Neural cell (in vitro differentiated cells): ENCODE measurements at regions not wholly inside any gene's neighbourhood (a gene's known extent, or its start where the extent isn't known, plus 50 kb on each side); places are given as distances from the start of the nearest gene placed in this dataset.

ENCODE experiments used
- H2AFZ ChIP-seq: fragments of 200-600, 300-800 bp; sonication (generic), shearing (Covaris generic); 2 replicates; pipeline ENCODE4 v1.6.0; 2014; ENCODE audit warnings: low read depth, mild to moderate bottlenecking, antibody characterized with exemption, low read length, moderate library complexity
- H3F3A ChIP-seq: fragments of 200-600 bp; shearing (Covaris generic); 2 replicates; pipeline ENCODE4 v1.6.1; 2016; ENCODE audit warnings: mild to moderate bottlenecking, moderate library complexity, mixed read lengths, antibody characterized with exemption, low read length; ENCODE audit not compliant: insufficient read depth, poor library complexity, severe bottlenecking
- H3K27ac ChIP-seq: fragments of 200-600, 300-800 bp; sonication (generic), shearing (Covaris generic); 2 replicates; pipeline ENCODE4 v1.5.1; 2014; ENCODE audit warnings: mild to moderate bottlenecking, low read length, moderate library complexity
- H3K27me3 ChIP-seq: fragments of 300-800, 200-600 bp; sonication (generic), shearing (Covaris generic); 2 replicates; pipeline ENCODE4 v1.6.0; 2014; ENCODE audit warnings: mild to moderate bottlenecking, low read depth, low read length, moderate library complexity; ENCODE audit not compliant: insufficient read depth
- H3K36me3 ChIP-seq: fragments of 300-800, 200-600 bp; sonication (generic), shearing (Covaris generic); 2 replicates; pipeline ENCODE4 v1.5.1; 2014; ENCODE audit warnings: mild to moderate bottlenecking, antibody characterized with exemption, low read length, moderate library complexity; ENCODE audit not compliant: insufficient read depth
- H3K4me2 ChIP-seq: fragments of 300-800, 200-600 bp; sonication (generic), shearing (Covaris generic); 2 replicates; pipeline ENCODE4 v1.6.0; 2014; ENCODE audit warnings: mild to moderate bottlenecking, low read length
- H3K4me3 ChIP-seq: fragments of 300-800, 200-600 bp; sonication (generic), shearing (Covaris generic); 2 replicates; pipeline ENCODE4 v1.5.1; 2014; ENCODE audit warnings: mild to moderate bottlenecking, low read length, moderate library complexity
- H3K79me2 ChIP-seq: fragments of 200-600 bp; shearing (Covaris generic); replicated peaks from 2 replicates; pipeline ENCODE4 v1.6.0; 2014; ENCODE audit warnings: mild to moderate bottlenecking, low read length, moderate library complexity; ENCODE audit not compliant: insufficient read depth
- H3K9ac ChIP-seq: fragments of 300-800, 200-600 bp; sonication (generic), shearing (Covaris generic); 2 replicates; pipeline ENCODE4 v1.6.1; 2016; ENCODE audit warnings: mild to moderate bottlenecking, low read length, mixed read lengths
- H3K9me2 ChIP-seq: fragments of 200-600 bp; shearing (Covaris generic); 2 replicates; pipeline ENCODE4 v1.6.1; 2016; ENCODE audit warnings: mild to moderate bottlenecking, low read length, mixed read lengths; ENCODE audit not compliant: insufficient read depth
- H3K9me3 ChIP-seq: fragments of 200-600, 300-800 bp; sonication (generic), shearing (Covaris generic); 2 replicates; pipeline ENCODE4 v1.6.1; 2016; ENCODE audit warnings: mild to moderate bottlenecking, mixed run types, low read length, moderate library complexity, mixed read lengths
- H4K20me1 ChIP-seq: fragments of 200-600 bp; shearing (Covaris generic); 2 replicates; pipeline ENCODE4 v1.6.1; 2016; ENCODE audit warnings: mild to moderate bottlenecking, mixed run types; ENCODE audit not compliant: insufficient read depth
- EP300 ChIP-seq: fragments of 450-650 bp; conservative IDR thresholded peaks from 2 replicates; pipeline ENCODE4 v1.6.1; 2014; ENCODE audit warnings: antibody characterized with exemption, mild to moderate bottlenecking, moderate library complexity; ENCODE audit not compliant: poor library complexity, severe bottlenecking
- EZH2 ChIP-seq: fragments of 200-600, 300-800 bp; shearing (Covaris generic), sonication (generic); IDR thresholded peaks from 2 replicates; pipeline ENCODE4 v1.6.1; 2014; ENCODE audit warnings: antibody characterized with exemption, low read length, borderline replicate concordance, mild to moderate bottlenecking; ENCODE audit not compliant: insufficient read depth, poor library complexity, severe bottlenecking
- MXI1 ChIP-seq: fragments of 450-650 bp; conservative IDR thresholded peaks from 2 replicates; pipeline ENCODE4 v1.6.1; 2014; ENCODE audit warnings: antibody characterized with exemption, mild to moderate bottlenecking; ENCODE audit not compliant: poor library complexity, severe bottlenecking
- POLR2AphosphoS5 ChIP-seq: IDR thresholded peaks from 2 replicates; pipeline ENCODE4 v1.6.1; 2012
- RAD21 ChIP-seq: fragments of 450-650 bp; conservative IDR thresholded peaks from 2 replicates; pipeline ENCODE4 v1.6.1; 2014; ENCODE audit warnings: antibody characterized with exemption, mild to moderate bottlenecking, moderate library complexity
- REST ChIP-seq: IDR thresholded peaks from 2 replicates; pipeline ENCODE4 v1.6.1; 2012; ENCODE audit warnings: borderline replicate concordance
- SMC3 ChIP-seq: fragments of 450-650 bp; conservative IDR thresholded peaks from 2 replicates; pipeline ENCODE4 v1.6.1; 2014; ENCODE audit warnings: antibody characterized with exemption, mild to moderate bottlenecking, moderate library complexity; ENCODE audit not compliant: poor library complexity
- TAF1 ChIP-seq: IDR thresholded peaks from 2 replicates; pipeline ENCODE4 v1.6.1; 2012; ENCODE audit warnings: low read depth
- TF ChIP-seq, protein P1 (sequence below): fragments of 450-650 bp; IDR thresholded peaks from 2 replicates; pipeline ENCODE4 v1.5.1; 2014; ENCODE audit warnings: antibody characterized with exemption, mild to moderate bottlenecking, moderate library complexity; ENCODE audit not compliant: poor library complexity, severe bottlenecking

DNA sequence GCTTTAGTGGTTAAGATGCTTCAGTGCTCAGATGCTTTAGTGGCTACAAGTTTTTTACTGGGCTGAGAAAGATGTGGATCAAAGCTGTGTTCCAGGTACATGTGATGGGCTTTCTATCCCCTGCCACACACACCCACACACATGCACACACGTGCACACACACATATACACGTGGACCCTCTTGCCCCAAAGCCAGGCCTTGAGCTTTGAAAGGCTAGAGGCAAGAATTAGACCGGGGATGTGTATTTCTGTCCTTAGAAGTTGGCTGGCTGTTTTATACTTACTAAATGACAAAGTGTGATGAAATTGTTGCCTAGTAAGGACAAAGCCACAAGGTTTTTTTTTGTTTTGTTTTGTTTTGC is 376.5 kb downstream of the C12orf75 start:
- no peak overlapping the region for H3K9ac ChIP-seq
- H3F3A ChIP-seq = no peaks in the 10 kb centered on the region
- H4K20me1 ChIP-seq = no peaks in the 10 kb centered on the region
- TF ChIP-seq MXI1 (no peak), POLR2AphosphoS5 (no peak), TAF1 (no peak), REST (no peak), EZH2 (no peak), RAD21 (no peak), SMC3 (no peak), EP300 (no peak)
- TF ChIP-seq, protein P1, sequence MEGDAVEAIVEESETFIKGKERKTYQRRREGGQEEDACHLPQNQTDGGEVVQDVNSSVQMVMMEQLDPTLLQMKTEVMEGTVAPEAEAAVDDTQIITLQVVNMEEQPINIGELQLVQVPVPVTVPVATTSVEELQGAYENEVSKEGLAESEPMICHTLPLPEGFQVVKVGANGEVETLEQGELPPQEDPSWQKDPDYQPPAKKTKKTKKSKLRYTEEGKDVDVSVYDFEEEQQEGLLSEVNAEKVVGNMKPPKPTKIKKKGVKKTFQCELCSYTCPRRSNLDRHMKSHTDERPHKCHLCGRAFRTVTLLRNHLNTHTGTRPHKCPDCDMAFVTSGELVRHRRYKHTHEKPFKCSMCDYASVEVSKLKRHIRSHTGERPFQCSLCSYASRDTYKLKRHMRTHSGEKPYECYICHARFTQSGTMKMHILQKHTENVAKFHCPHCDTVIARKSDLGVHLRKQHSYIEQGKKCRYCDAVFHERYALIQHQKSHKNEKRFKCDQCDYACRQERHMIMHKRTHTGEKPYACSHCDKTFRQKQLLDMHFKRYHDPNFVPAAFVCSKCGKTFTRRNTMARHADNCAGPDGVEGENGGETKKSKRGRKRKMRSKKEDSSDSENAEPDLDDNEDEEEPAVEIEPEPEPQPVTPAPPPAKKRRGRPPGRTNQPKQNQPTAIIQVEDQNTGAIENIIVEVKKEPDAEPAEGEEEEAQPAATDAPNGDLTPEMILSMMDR = no peak
- H2AFZ ChIP-seq = no peak overlapping the region
- no peaks in the 10 kb centered on the region for H3K9me2 ChIP-seq
- no peak overlapping the region for H3K4me2 ChIP-seq
- H3K79me2 ChIP-seq = no peaks in the 10 kb centered on the region
- H3K27ac ChIP-seq = no peak overlapping the region
- H3K27me3 ChIP-seq = no peaks in the 10 kb centered on the region
- no peak overlapping the region for H3K4me3 ChIP-seq
- H3K9me3 ChIP-seq = no peaks in the 10 kb centered on the region
- no peaks in the 10 kb centered on the region for H3K36me3 ChIP-seq

- no peaks in the 10 kb centered on the region for H3K9me2 ChIP-seq
- H3K79me2 ChIP-seq = no peaks in the 10 kb centered on the region
- no peak overlapping the region for H2AFZ ChIP-seq
- H3K4me3 ChIP-seq = no peak overlapping the region
- no peaks in the 10 kb centered on the region for H3K9me3 ChIP-seq
- H3K9ac ChIP-seq = no peak overlapping the region
- no peak overlapping the region for H3K4me2 ChIP-seq
- no peaks in the 10 kb centered on the region for H4K20me1 ChIP-seq
- no peak overlapping the region for H3K27ac ChIP-seq
- no peaks in the 10 kb centered on the region for H3F3A ChIP-seq
- H3K27me3 ChIP-seq = no peaks in the 10 kb centered on the region
- no peaks in the 10 kb centered on the region for H3K36me3 ChIP-seq
- TF ChIP-seq MXI1 (no peak), REST (no peak), POLR2AphosphoS5 (no peak), TAF1 (no peak), SMC3 (no peak), RAD21 (no peak), EZH2 (no peak), EP300 (no peak)
- TF ChIP-seq, protein P1 = no peak
Observed at GRCh38 chr12:105713606-105714305, 383.3 kb downstream of the C12orf75 start.
